H1 (cell line): ENCODE measurements at regions not wholly inside any gene's neighbourhood (a gene's known extent, or its start where the extent isn't known, plus 50 kb on each side); places are given as distances from the start of the nearest gene placed in this dataset.

Source experiments
- CTCF ChIA-PET: fragments of 300-600 bp; sonication (Branson Sonifier 250); formaldehyde crosslinking; loops from one replicate; lab custom pipeline; 2021; ENCODE audit not compliant: partially characterized antibody; lab: Charles Lee
- POLR2A ChIA-PET: fragments of 300-600 bp; sonication (Branson Sonifier 250); formaldehyde crosslinking; loops from one replicate; lab custom pipeline; 2021; ENCODE audit warnings: inconsistent platforms; ENCODE audit not compliant: partially characterized antibody; lab: Charles Lee
- DNase-seq, 2 experiments: peaks; one replicate each; pipeline versions ENCODE4 v3.0.0 to v3.0.0-alpha.2; 2010 to 2022; ENCODE audit warnings: low spot score in 2 of 2, low read depth in 1 of 2, mixed read lengths in 1 of 2
- FAIRE-seq: peaks from 2 replicates; lab custom pipeline; 2011; peaks lifted over from hg19 to GRCh38; lab: Jason Lieb, UNC
- H2AFZ ChIP-seq: 2 replicates; pipeline ENCODE4 v1.8.1; 2012; ENCODE audit warnings: low read length, inconsistent platforms
- H2AK5ac ChIP-seq: 2 replicates; pipeline ENCODE4 v1.6.1; 2013; ENCODE audit warnings: low read depth, low read length
- H2BK120ac ChIP-seq: replicated peaks from 2 replicates; pipeline ENCODE3; 2013; ENCODE audit warnings: low read depth, low read length, inconsistent platforms
- H2BK12ac ChIP-seq: 2 replicates; pipeline ENCODE4 v1.6.1; 2013; ENCODE audit warnings: low read depth, low read length
- H2BK15ac ChIP-seq: 2 replicates; pipeline ENCODE4 v1.6.1; 2013; ENCODE audit warnings: low read length
- H2BK20ac ChIP-seq: 2 replicates; pipeline ENCODE4 v1.6.1; 2013; ENCODE audit warnings: low read length
- H2BK5ac ChIP-seq: 2 replicates; pipeline ENCODE4 v1.6.1; 2013; ENCODE audit warnings: low read depth, low read length
- H3K14ac ChIP-seq: 2 replicates; pipeline ENCODE4 v1.6.1; 2013; ENCODE audit warnings: inconsistent platforms; ENCODE audit not compliant: insufficient read length
- H3K18ac ChIP-seq: 2 replicates; pipeline ENCODE4 v1.6.1; 2013; ENCODE audit warnings: low read length; ENCODE audit errors: extremely low read depth
- H3K23ac ChIP-seq: 2 replicates; pipeline ENCODE4 v1.6.1; 2013; ENCODE audit warnings: inconsistent platforms; ENCODE audit not compliant: insufficient read length
- H3K23me2 ChIP-seq: 2 replicates; pipeline ENCODE4 v1.6.1; 2013; ENCODE audit warnings: low read depth, low read length
- H3K27ac ChIP-seq: 2 replicates; pipeline ENCODE4 v1.6.1; 2011; ENCODE audit warnings: low read depth, low read length, inconsistent platforms
- H3K27me3 ChIP-seq, 4 experiments: replicated peaks in 1 of 4; 1 replicate in 1 of 4; 2 replicates in 3 of 4; pipeline versions ENCODE4 v1.6.1 to v1.8.1; 2011 to 2013; ENCODE audit warnings: low read length in 3 of 4, mild to moderate bottlenecking in 3 of 4, inconsistent platforms in 2 of 4, mixed read lengths in 2 of 4, moderate library complexity in 1 of 4; ENCODE audit not compliant: control insufficient read depth in 3 of 4, insufficient read depth in 3 of 4; ENCODE audit errors: extremely low read depth in 1 of 4
- H3K36me3 ChIP-seq, 4 experiments: 2 replicates each; pipeline versions ENCODE4 v1.6.1 to v1.8.1; 2011 to 2013; ENCODE audit warnings: mild to moderate bottlenecking in 4 of 4, low read length in 3 of 4, moderate library complexity in 2 of 4, control low read depth in 1 of 4, inconsistent platforms in 1 of 4; ENCODE audit not compliant: insufficient read depth in 4 of 4, control insufficient read depth in 2 of 4
- H3K4ac ChIP-seq: replicated peaks from 2 replicates; pipeline ENCODE3; 2013; ENCODE audit warnings: low read length, low read depth, mixed read lengths, inconsistent platforms; ENCODE audit not compliant: insufficient read length
- H3K4me1 ChIP-seq, 4 experiments: replicated peaks in 1 of 4; 1 replicate in 1 of 4; 2 replicates in 3 of 4; pipeline versions ENCODE4 v1.6.1 to v1.8.1; 2011 to 2013; ENCODE audit warnings: low read length in 3 of 4, inconsistent platforms in 2 of 4, mixed read lengths in 1 of 4; ENCODE audit not compliant: insufficient read depth in 4 of 4, control insufficient read depth in 3 of 4
- H3K4me2 ChIP-seq, 2 experiments: 2 replicates each; pipeline versions ENCODE4 v1.6.1 to v1.8.1; 2011 to 2013; ENCODE audit warnings: low read depth in 2 of 2, low read length in 2 of 2, control low read depth in 1 of 2, inconsistent platforms in 1 of 2, mild to moderate bottlenecking in 1 of 2; ENCODE audit not compliant: insufficient read depth in 1 of 2
- H3K4me3 ChIP-seq, 4 experiments: fragments of 200-600, 300-600 bp in 1 of 4; sonication (generic), shearing (Covaris generic), sonication (Bioruptor Twin) in 1 of 4; 2 replicates each; pipeline versions ENCODE4 v1.5.1 to v1.8.1; 2011 to 2016; ENCODE audit warnings: low read length in 4 of 4, low read depth in 3 of 4, control low read depth in 2 of 4, inconsistent platforms in 2 of 4, mild to moderate bottlenecking in 2 of 4, mixed read lengths in 1 of 4, moderate library complexity in 1 of 4; ENCODE audit not compliant: insufficient read depth in 2 of 4; ENCODE audit errors: extremely low read depth in 1 of 4
- H3K56ac ChIP-seq: replicated peaks from 2 replicates; pipeline ENCODE3; 2013; ENCODE audit warnings: low read depth, mild to moderate bottlenecking, mixed read lengths, low read length, inconsistent platforms; ENCODE audit not compliant: insufficient read length
- H3K79me1 ChIP-seq: 2 replicates; pipeline ENCODE4 v1.6.1; 2013; ENCODE audit warnings: low read depth, low read length, control low read depth
- H3K79me2 ChIP-seq, 2 experiments: 2 replicates each; pipeline versions ENCODE4 v1.6.1 to v1.8.1; 2012 to 2013; ENCODE audit warnings: low read length in 2 of 2, mild to moderate bottlenecking in 2 of 2, inconsistent platforms in 1 of 2; ENCODE audit not compliant: insufficient read depth in 2 of 2, control insufficient read depth in 1 of 2
- H3K9ac ChIP-seq, 4 experiments: replicated peaks in 1 of 4; 1 replicate in 1 of 4; 2 replicates in 3 of 4; pipeline versions ENCODE4 v1.6.1 to v1.8.1; 2011 to 2013; ENCODE audit warnings: low read depth in 3 of 4, low read length in 3 of 4, control low read depth in 2 of 4, mild to moderate bottlenecking in 2 of 4, moderate library complexity in 2 of 4, inconsistent platforms in 1 of 4; ENCODE audit errors: extremely low read depth in 1 of 4
- H3K9me3 ChIP-seq, 2 experiments: 2 replicates each; pipeline versions ENCODE4 v1.6.1 to v1.8.1; 2012 to 2013; ENCODE audit warnings: mild to moderate bottlenecking in 2 of 2, moderate library complexity in 2 of 2, control low read depth in 1 of 2, inconsistent platforms in 1 of 2, low read depth in 1 of 2, low read length in 1 of 2, mixed read lengths in 1 of 2; ENCODE audit not compliant: insufficient read depth in 2 of 2
- H4K20me1 ChIP-seq, 2 experiments: replicated peaks in 1 of 2; 2 replicates each; pipeline versions ENCODE3 to v1.8.1; 2011 to 2013; ENCODE audit warnings: inconsistent platforms in 2 of 2, low read length in 2 of 2, mild to moderate bottlenecking in 1 of 2; ENCODE audit not compliant: insufficient read depth in 2 of 2, control insufficient read depth in 1 of 2
- H4K5ac ChIP-seq: 2 replicates; pipeline ENCODE4 v1.6.1; 2013; ENCODE audit warnings: low read length, low read depth, mixed read lengths, inconsistent platforms; ENCODE audit not compliant: insufficient read length
- H4K8ac ChIP-seq: 2 replicates; pipeline ENCODE4 v1.8.0; 2013; ENCODE audit warnings: mild to moderate bottlenecking, moderate library complexity, low read length, inconsistent platforms; ENCODE audit not compliant: insufficient read depth; ENCODE audit errors: extremely low read depth
- H4K91ac ChIP-seq: replicated peaks from 2 replicates; pipeline ENCODE3; 2013; ENCODE audit warnings: low read length, mixed read lengths, inconsistent platforms; ENCODE audit not compliant: insufficient read length
- CHD2 ChIP-seq: IDR thresholded peaks from 2 replicates; pipeline ENCODE4 v1.6.1; 2012; ENCODE audit warnings: low read length, improper control_type of control experiment
- CTBP2 ChIP-seq: IDR thresholded peaks from 2 replicates; pipeline ENCODE4 v1.7.0; 2011; ENCODE audit warnings: borderline replicate concordance, mild to moderate bottlenecking, moderate library complexity, mixed read lengths, low read length; ENCODE audit not compliant: insufficient read depth, insufficient read length
- E2F6 ChIP-seq: IDR thresholded peaks from 2 replicates; pipeline ENCODE4 v1.6.1; 2012; ENCODE audit warnings: inconsistent platforms
- GABPA ChIP-seq: IDR thresholded peaks from 2 replicates; pipeline ENCODE4 v1.6.1; 2011; ENCODE audit warnings: mild to moderate bottlenecking, low read length, moderate library complexity, borderline replicate concordance; ENCODE audit not compliant: insufficient read depth
- RAD21 ChIP-seq, 2 experiments: IDR thresholded peaks in 1 of 2; conservative IDR thresholded peaks in 1 of 2; 2 replicates each; pipeline ENCODE4 v1.6.1; 2011; ENCODE audit warnings: low read depth in 2 of 2, low read length in 2 of 2, improper control_type of control experiment in 1 of 2, inconsistent platforms in 1 of 2, mild to moderate bottlenecking in 1 of 2, moderate library complexity in 1 of 2
- RNF2 ChIP-seq: fragments of 200-900, 300-1000 bp; sonication (generic); IDR thresholded peaks from 2 replicates; pipeline ENCODE4 v1.7.1; 2016; ENCODE audit warnings: borderline replicate concordance, low read depth, mild to moderate bottlenecking, antibody characterized with exemption, low read length; ENCODE audit not compliant: poor library complexity, severe bottlenecking; ENCODE audit errors: missing control alignments
- RXRA ChIP-seq: IDR thresholded peaks from 2 replicates; pipeline ENCODE4 v1.6.1; 2011; ENCODE audit warnings: low read depth, mild to moderate bottlenecking, low read length, moderate library complexity; ENCODE audit not compliant: insufficient read depth
- SP1 ChIP-seq: IDR thresholded peaks from 2 replicates; pipeline ENCODE4 v1.6.1; 2011; ENCODE audit warnings: low read depth, low read length
- TAF1 ChIP-seq: IDR thresholded peaks from 2 replicates; pipeline ENCODE4 v1.6.1; 2011; ENCODE audit warnings: mild to moderate bottlenecking, low read depth, low read length
- TEAD4 ChIP-seq: IDR thresholded peaks from 2 replicates; pipeline ENCODE4 v1.6.1; 2012; ENCODE audit warnings: low read depth, low read length, inconsistent platforms, mixed read lengths
- WGBS, 2 experiments: shearing (Covaris generic) in 1 of 2; methylation state at CpG; one replicate each; pipeline versions ENCODE4 v1.1.6 to v1.1.7; 2013 to 2015; ENCODE audit warnings: low lambda C conversion rate in 2 of 2, mixed read lengths in 2 of 2, inconsistent platforms in 1 of 2, low coverage in 1 of 2, missing lambda C conversion rate in 1 of 2; ENCODE audit not compliant: insufficient replicate concordance in 2 of 2, insufficient coverage in 1 of 2, insufficient read length in 1 of 2; ENCODE audit errors: extremely low coverage in 1 of 2, missing lambda C conversion rate in 1 of 2; 5-methylcytosine and 5-hydroxymethylcytosine counted together

- no peaks in the 10 kb centered on the region for H3K36me3 ChIP-seq
- no peak overlapping the region for H2AK5ac ChIP-seq
- H4K91ac ChIP-seq = no peak overlapping the region
- H2BK20ac ChIP-seq = no peak overlapping the region
- H3K56ac ChIP-seq = no peak overlapping the region
- ChIA-PET CTCF (interaction anchor here (1.0 kb wide), 1 partner anchor 201 kb away, joined by 3 read pairs; no protein-coding TSS in a partner anchor), POLR2A (no interaction called here)
- no peak overlapping the region for H3K4me2 ChIP-seq
- H3K4me3 ChIP-seq = no peak overlapping the region; a peak in 1 of 8 replicates
- 82% methylated on average over 10 of the region's 10 CpGs; no CpG with 5 or more reads in 1 of the 2 experiments for WGBS, 2 experiments
- no peaks in the 10 kb centered on the region for H3K9me3 ChIP-seq
- H2AFZ ChIP-seq = peak overlapping the region; percentile 40; the same call in 1 of the 2 replicates
- no peaks in the 10 kb centered on the region for H3K27me3 ChIP-seq
- no peak overlapping the region for H2BK5ac ChIP-seq
- no peak overlapping the region for H4K5ac ChIP-seq
- FAIRE-seq (no peak), DNase-seq (no peak)
- H3K18ac ChIP-seq = no peak overlapping the region
- H2BK15ac ChIP-seq = no peak overlapping the region
- no peak overlapping the region for H2BK12ac ChIP-seq
- H3K27ac ChIP-seq = no peak overlapping the region
- no peaks in the 10 kb centered on the region; a peak in 1 of 7 replicates for H3K4me1 ChIP-seq
- H3K4ac ChIP-seq = no peak overlapping the region
- H3K23me2 ChIP-seq = no peaks in the 10 kb centered on the region
- TF ChIP-seq GABPA = no peak
- TF ChIP-seq CTBP2 = no peak
- TF ChIP-seq E2F6 = no peak
- TF ChIP-seq RXRA = no peak
- TF ChIP-seq TEAD4 = no peak
- no peak for TF ChIP-seq RNF2
- no peak for TF ChIP-seq RAD21 (IDR thresholded peaks at IDR 0.05 in 1 of 2, conservative IDR thresholded peaks at IDR 0.05 in 1 of 2; ENCODE audit: low read depth in 2 of 2, low read length in 2 of 2)
- TF ChIP-seq TAF1 = no peak
- no peak for TF ChIP-seq SP1
- TF ChIP-seq CHD2 = no peak
- TF ChIP-seq, all 59 proteins: peak for 0
- Histone ChIP-seq H3K79me2 (no peaks in the 10 kb centered on the region), H4K20me1 (no peaks in the 10 kb centered on the region), H3K9ac (no peak overlapping the region), H2BK120ac (no peak overlapping the region), H3K23ac (no peak overlapping the region), H3K14ac (no peak overlapping the region), H3K79me1 (no peaks in the 10 kb centered on the region), H4K8ac (no peak overlapping the region)
Measured at GRCh38 chr5:37991301-37992299, 151.8 kb upstream of the GDNF start.
